ENCODE measurements at regions not wholly inside any gene's neighbourhood (a gene's known extent, or its start where the extent isn't known, plus 50 kb on each side); places are given as distances from the start of the nearest gene placed in this dataset.

- H3K4me3 ChIP-seq (ENCODE audit: low read depth, low read length), result no peak overlapping the region
- DNase-seq (ENCODE audit: low read depth), result no peak
- TF ChIP-seq MYC (IDR thresholded peaks at IDR 0.05; ENCODE audit: low read depth, low read length) (no peak), MAX (IDR thresholded peaks at IDR 0.05; ENCODE audit: low read depth, low read length) (no peak), CTCF (IDR thresholded peaks at IDR 0.05; ENCODE audit: low read depth, low read length) (no peak), POLR2A (IDR thresholded peaks at IDR 0.05; ENCODE audit: extremely low read depth, insufficient read length) (no peak)
Observed at GRCh38 chr4:17336986-17337385, 174.9 kb downstream of the QDPR start.

- TF ChIP-seq CTCF (IDR thresholded peaks at IDR 0.05; ENCODE audit: low read depth, low read length), result no peak
- TF ChIP-seq MAX (IDR thresholded peaks at IDR 0.05; ENCODE audit: low read depth, low read length), result no peak
- no peak overlapping the region for H3K4me3 ChIP-seq (ENCODE audit: low read depth, low read length)
- no peak for DNase-seq (ENCODE audit: low read depth)
Observed at GRCh38 chr4:17336524-17336961, 175.3 kb downstream of the QDPR start.

- TF ChIP-seq CTCF (IDR thresholded peaks at IDR 0.05; ENCODE audit: low read depth, low read length), result no peak
- no peak for DNase-seq (ENCODE audit: low read depth)
- H3K4me3 ChIP-seq (ENCODE audit: low read depth, low read length), result no peak overlapping the region
Observed at GRCh38 chr4:17336069-17336468, 175.8 kb downstream of the QDPR start.

- no peak for DNase-seq (ENCODE audit: low read depth)
- no peak for TF ChIP-seq MAX (IDR thresholded peaks at IDR 0.05; ENCODE audit: low read depth, low read length)
- no peak for TF ChIP-seq CTCF (IDR thresholded peaks at IDR 0.05; ENCODE audit: low read depth, low read length)
Observed at GRCh38 chr4:17335371-17335770, 176.5 kb downstream of the QDPR start.

GRCh38 chr4:17332478-17332877 lies 179.4 kb downstream of the QDPR start:
- no peak for DNase-seq (ENCODE audit: low read depth)
- TF ChIP-seq CTCF (IDR thresholded peaks at IDR 0.05; ENCODE audit: low read depth, low read length) (no peak), MYC (IDR thresholded peaks at IDR 0.05; ENCODE audit: low read depth, low read length) (no peak), POLR2A (IDR thresholded peaks at IDR 0.05; ENCODE audit: extremely low read depth, insufficient read length) (no peak), MAX (IDR thresholded peaks at IDR 0.05; ENCODE audit: low read depth, low read length) (no peak)
- H3K4me3 ChIP-seq (ENCODE audit: low read depth, low read length), result no peak overlapping the region

More at GRCh38 chr4:17335371-17335770, 176.5 kb downstream of the QDPR start:
- no peak overlapping the region for H3K4me3 ChIP-seq (ENCODE audit: low read depth, low read length)

- no peak overlapping the region for H3K4me3 ChIP-seq (ENCODE audit: low read depth, low read length)
- no peak for TF ChIP-seq POLR2A (IDR thresholded peaks at IDR 0.05; ENCODE audit: extremely low read depth, insufficient read length)
- no peak for DNase-seq (ENCODE audit: low read depth)
Observed at GRCh38 chr4:17329046-17329445, 182.8 kb downstream of the QDPR start.
